HuH-7 (cell line): ENCODE measurements at regions not wholly inside any gene's neighbourhood (a gene's known extent, or its start where the extent isn't known, plus 50 kb on each side); places are given as distances from the start of the nearest gene placed in this dataset.
"Not testable (repeated sequence)": the region's sequence is repeated elsewhere in the genome, so short reads cannot be mapped to it uniquely, and the experiment has no call there.

Source experiments
- DNase-seq: peaks from one replicate; pipeline ENCODE4 v3.0.0; 2011; ENCODE audit warnings: low spot score

DNA sequence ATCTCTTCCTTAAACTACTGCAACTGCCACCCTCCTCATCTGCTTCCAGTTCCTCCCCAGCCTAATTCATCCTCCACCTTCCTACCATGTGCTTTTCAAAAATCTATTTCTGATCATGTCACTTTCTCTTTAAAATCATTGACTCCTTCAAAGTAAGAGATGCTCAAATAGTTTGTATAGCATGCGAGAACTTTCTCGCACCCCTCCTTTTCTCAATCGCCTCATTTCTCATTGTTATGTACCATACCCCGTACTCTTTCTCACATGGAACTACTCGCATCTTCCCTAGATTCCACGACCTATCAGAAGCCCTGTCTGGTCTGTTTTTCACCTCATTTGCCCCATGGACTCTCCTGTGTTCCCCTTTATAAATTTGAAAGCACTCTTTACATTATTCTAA is 238.2 kb downstream of the NRIP1 start:
- no peak for DNase-seq

DNA sequence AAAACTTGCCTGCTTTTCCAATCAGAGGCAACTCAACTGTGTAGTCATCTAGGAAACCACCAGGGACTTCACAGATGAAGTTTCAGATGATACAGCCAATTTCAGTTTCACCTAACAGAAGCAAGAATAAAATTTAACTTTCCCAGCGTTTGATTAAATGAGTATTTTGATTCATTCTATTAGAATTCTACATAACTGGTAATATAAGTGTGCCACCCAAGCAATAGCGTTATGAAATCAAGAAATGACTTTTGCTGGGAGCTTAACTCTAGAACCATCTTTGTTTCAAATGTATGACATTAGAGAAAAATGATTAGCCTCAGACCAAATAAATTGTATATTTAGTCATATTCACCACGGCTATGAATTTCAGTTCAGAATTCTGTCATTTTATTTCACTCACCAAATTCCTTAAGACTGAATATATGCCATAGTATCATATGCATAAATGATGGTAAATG is 239.3 kb downstream of the NRIP1 start:
- DNase-seq: no peak

DNA sequence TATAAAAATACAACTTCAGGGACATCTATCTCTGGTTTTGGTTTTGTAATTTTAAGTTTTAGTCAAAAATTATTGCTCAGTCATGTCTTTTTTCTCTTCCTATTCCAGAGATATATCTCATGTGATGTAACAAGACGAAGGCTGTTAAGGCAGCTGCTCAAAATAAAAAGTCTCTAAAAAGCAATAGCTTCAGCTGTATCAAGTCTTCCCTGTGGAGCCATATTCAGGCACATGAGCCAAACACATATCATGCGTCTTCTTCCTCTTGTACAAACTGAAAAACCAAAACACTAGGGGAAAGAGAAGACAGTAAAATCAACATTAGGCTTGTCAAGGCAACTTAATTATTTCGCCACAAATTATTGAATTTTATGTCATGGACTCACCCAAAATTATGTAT is 240.7 kb downstream of the NRIP1 start:
- no peak for DNase-seq

DNA sequence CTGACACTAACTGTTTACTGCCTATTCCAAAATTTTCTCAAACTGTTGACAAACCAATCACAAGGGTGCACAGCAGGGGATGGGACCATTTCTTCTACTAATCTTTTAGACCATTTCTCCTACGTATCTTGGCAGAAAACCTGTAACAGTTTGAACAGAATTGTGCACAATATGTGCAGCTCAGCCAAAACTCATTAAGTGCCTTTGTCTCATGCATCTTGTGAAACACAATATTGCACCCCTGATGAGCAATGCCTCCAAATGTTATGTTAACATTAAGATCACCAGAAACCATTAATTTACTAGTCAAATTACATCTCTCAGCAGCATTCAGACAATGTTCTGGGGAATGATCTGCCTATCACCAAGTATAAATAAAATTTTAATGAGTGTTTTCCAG is 247.5 kb downstream of the NRIP1 start:
- no peak for DNase-seq

DNA sequence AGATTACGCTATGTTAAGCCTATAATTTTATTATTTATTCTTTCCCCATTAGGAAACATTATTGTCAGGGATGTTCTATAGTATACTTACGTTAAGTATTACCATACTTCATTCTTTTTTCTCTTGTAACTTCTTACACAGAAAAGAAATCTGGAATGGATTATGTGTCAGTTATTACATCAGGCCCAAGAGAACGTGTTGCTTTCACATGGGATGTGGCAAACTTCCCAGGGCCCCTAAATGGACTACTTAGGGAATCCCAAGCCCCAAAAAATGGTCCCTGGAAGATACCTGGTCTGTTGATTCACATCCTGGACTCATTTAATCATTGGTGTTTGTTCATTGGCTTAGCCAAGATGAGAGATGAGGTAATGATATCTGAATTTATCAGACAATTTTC is 249.8 kb downstream of the NRIP1 start:
- no peak for DNase-seq

DNA sequence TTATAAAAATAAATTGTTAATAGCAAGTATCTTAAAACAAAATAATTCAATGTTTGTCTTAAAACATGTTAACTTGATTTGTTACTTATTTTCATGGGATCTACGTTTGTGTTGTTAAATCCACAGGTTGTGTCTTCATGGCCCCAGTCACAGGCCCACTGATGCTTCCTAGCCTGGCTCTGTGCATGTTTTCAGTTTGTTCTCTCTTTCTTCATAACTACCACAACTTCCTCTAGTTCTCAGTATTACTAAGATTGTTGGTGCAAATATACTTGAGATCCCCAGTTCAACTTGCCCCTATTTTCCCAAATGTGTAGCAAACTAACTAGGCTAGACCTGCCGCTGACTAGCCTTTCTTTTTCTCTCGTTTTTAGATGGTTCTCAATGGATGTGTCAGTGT is 250.5 kb downstream of the NRIP1 start:
- DNase-seq: no peak

DNA sequence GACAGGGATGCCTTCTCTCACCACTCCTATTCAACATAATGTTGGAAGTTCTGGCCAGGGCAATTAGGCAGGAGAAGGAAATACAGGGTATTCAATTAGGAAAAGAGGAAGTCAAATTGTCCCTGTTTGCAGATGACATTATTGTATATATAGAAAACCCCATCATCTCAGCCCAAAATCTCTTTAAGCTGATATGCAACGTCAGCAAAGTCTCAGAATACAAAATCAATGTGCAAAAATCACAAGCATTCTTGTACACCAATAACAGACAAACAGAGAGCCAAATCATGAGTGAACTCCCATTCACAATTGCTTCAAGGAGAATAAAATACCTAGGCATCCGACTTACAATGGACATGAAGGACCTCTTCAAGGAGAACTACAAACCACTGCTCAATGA is 258.1 kb upstream of the SAMSN1 start:
- DNase-seq: not testable (repeated sequence)

DNA sequence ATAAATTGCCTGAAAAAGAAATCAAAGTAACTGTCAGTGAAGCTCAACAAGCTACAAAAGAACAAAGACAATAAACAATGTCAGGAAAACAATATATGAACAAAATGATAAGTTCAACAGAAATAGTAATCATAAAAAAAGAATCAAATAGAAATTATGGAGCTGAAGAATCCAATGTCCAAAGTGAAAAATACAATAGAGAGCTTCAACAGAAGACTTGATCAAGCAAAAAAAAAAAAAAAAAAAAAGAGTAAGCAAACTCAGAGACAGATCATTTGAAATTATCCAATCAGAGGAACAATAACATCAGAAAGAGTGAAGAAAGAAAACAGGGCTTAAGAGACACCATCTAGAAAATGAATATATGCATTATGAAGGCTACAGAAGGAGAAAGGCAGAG is 251.4 kb upstream of the SAMSN1 start:
- DNase-seq: no peak

DNA sequence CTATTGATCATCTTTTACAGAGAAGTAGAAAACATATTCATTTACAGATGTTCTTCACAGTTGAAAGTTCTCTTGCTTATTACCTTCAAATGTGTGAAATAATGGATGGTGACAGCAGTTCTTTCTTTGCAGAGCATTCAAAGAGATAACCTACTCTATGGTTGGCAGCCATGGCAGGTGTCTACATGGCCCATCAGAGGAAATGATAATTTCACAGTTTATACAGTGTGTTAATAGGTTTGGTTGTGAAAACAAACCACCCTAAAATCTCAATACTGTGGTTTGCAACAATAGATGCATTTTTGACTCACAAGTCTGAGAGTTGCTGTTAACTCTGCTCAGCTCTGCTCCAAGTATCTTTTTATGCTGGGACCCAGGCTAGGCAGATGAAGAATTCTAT is 241.2 kb upstream of the SAMSN1 start:
- DNase-seq: no peak

DNA sequence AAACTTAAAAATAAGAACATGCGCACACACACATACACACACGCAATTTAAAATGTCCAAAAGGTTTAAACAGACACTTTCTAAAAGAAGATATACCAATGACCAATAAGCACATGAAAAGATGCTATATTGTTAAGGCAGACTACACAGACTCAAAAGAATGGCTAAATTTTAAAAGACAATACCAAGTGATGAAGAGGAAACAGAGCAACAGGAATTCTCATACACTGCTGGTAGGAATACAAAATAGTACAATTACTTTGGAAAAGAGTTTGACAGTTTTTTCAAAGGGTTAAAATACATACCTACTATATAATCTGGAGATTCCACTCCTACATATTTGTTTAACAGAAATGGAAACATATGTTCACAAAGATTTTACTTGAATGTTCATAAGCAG is 239.6 kb upstream of the SAMSN1 start:
- no peak for DNase-seq

DNA sequence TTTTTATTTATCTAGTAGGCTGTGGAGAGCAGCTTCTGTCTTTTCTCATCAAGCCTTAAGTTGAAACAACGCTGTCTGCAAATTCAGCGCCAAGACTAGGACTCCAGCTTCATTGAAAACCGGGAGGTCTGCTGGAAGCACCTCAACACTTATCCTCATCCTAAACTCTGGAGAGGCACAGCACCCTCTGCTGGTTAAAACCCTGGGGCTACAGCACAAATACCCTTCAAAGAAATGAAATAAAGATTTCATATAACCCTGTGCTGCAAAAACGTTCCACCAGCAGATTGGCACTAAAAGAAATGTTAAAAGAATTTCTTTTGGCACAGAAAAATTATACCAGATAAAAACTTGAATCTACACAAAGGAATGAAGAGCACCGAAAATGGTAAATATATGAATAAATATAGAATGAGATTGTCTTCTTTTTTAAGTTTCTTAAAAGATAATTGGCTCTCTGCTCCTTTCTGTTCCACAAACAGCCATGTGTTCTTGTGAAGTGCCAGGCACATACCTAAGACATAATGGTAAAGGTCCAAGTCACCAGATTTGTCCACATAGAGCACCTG is 227.7 kb upstream of the SAMSN1 start:
- peak; percentile 28 for DNase-seq

DNA sequence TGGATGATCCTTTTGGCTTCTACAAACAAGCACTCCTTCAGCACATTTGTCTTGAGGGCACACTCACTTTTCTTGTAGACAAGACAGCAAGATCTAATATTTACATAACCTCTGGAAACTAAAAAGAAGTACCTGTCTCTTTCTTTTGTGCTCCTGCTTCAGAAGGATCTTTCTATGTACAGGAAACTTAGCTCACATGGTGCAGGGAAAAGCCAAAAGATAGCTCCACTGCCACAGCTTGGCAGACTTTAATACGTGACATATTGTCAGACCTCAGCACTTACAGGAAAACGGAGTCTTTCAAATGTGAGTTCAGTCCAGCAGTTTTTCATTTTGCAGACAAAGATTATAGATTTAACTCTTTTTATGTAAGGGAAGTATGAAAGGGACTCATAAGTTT is 225.5 kb upstream of the SAMSN1 start:
- no peak for DNase-seq

DNA sequence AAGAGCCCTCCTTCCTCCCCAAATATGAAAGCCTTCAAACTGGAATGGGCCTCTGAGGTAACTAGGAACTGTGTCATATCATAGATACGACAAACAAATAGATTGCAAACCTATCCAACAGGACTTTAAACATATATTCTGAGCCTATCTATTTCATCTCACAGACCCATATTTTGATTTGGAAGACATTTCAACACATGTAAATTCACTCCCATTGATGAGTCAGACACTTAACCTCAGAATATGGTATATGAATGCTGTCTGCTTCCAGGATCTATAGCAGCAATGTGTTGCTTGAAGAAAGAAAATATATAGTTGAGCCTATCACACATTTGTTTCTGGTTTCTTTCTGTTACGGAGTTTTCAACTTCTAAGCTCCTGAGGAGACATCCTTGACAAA is 221.9 kb upstream of the SAMSN1 start:
- DNase-seq: no peak

DNA sequence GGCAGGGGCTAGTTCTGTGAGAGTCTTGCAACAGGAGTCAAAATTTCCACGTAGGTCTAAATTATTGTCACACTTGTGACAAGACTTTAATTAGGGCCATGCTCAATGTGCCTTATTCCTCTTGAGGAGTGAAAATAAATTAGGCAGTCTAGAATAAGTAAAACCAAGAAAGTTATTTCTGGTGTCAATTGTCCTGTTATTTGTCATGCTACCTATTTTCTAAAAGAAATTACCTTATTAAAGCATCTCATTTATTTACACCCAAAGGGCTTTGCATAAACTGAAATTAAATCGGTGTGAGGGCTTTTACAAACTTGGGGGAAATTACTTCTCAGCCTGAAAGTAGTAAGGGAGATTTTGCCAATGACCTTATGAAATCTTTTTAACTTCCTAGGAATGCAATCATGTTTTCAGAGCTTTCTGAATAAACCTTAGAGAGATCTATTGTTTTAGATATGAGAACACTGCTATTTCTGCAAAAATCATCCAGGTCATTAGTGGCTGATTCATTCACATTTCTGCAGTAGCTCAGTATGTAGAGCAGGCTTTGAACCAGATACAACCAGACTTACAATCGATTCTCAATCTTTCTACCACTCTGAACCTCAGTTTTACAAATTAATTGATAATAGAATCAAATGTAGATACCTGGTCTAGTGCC is 221.2 kb upstream of the SAMSN1 start:
- DNase-seq: no peak

DNA sequence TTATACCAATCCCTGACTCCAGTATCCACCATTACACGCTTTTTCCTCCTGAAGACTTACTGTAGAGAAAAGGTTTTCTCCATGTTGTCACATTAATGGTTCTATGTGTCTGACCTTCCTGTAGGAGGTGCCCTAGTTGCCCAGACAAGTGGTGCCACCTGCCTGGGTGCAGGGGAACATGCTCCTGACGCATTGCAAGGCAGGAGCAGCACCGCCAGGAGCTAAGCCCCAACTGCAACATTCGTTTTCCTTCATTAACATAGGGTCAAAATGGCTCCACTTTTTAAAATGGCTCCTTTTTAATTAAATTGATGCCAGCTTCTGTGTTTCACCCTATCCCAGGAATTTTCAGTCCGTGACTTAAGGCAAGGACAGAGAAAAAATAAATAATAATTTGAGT is 220.1 kb upstream of the SAMSN1 start:
- DNase-seq: no peak

DNA sequence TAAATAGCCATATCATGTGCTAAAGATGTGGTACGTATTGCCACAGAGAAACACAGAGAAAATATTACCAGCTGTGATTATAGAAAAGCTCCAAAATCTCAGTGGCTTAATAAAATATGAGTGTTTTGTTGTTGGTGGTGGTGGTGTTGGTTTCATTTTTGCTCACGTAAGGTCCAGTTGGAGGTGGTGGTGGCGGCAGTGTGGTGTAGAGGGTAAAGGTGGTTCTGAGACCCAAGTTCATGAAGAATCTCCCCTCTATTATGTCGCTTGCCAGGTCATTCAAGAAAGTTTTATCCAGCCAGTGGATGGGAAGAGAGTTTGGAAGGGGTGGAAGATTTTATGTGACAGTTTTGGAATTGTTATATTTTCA is 217.6 kb upstream of the SAMSN1 start:
- DNase-seq: no peak

DNA sequence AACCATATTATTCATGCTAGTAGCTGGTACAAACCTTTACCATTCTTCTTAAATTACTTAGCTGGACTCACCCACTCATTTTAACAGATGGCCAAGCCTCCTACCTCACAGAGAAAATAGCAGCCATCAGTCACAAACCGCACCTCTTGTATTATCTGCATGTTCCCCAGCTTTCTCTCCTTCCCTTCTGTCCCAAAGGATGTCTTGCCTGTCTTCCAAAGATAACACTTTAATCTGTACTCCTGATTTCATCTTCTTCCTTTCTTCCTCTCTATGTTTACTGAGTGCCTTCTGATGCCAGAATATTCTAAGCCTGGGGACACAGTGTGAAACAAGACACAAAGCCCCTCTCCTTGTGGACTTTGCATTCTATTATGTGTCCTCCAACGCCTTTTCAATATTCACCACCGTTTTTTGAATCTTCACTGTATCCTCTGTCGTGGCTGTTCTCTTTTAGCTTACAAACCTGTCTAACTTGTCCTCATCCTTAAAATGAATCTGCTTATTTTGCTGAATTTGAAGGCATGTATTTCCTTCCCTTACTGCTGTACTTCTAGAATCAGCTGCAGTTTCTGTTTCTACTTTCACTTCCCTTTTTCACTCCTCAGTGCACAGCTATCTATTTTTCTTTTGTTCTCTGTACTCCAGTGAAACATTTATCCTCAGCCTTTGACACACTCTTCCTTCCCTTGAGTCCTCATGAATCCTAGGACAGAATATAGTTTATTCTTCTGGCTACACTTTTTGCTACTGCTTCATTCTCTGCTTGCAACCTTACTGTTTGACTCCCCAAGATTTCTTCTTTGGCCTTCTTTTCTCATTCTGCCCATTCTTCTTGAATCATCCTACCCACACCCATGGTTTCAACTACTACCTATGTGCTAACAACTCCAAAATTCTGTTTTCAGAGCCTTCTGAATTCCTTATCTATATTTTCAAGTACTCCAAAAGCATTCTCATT is 216.9 kb upstream of the SAMSN1 start:
- DNase-seq: no peak

DNA sequence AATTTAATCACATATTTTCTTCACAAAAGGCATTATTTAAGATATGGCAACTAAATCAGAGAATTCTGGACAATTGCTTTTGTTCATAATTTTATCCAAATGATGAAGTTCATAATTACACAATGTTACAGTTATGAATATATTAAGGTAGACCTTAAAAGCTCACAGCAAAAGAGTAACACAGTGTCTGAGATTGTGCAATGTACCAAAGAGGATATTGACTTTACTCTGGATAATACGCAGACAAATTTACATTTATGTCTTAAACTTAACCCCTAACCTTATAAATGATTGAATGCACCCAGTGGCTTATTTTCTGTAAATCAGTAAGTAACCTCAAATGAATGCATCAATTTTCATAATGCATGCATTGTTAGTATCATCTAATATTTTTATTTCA is 216.2 kb upstream of the SAMSN1 start:
- DNase-seq: no peak

DNA sequence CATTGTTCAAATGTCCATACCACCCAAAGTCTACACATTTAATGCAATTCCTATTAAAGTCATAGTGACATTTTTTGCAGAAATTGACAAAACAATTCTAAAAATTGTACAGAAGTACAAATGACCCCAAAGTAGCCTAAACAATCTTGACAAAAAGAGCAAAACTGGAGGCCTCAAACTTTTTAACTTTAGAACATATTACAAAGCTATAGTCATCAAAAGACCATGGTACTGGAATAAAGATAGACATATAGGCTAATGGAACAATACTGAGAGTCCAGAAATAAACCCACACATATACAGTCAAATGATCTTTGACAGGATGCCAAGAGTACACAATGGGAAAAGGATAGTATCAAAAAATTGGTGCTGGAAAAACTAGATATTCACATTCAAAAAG is 213.2 kb upstream of the SAMSN1 start:
- DNase-seq: no peak

DNA sequence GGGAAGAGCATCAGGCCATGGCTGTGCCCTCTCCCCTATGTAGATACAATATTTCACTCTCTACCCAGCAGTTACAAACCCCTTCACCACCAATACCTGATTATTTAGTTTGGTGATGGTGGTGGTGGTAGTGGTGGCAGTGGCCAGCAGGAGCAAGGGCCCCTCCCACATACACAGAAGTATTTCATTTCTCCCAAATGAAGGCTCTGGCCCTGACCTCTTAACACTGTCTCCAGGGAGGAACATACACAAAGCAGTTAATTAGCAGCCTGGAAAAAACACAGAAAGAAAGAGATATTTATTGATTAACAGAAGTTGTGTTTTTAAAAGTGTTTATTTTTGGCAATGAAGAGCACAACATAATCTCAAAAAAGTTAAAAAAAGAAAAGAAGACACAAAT is 212.7 kb upstream of the SAMSN1 start:
- no peak for DNase-seq

DNA sequence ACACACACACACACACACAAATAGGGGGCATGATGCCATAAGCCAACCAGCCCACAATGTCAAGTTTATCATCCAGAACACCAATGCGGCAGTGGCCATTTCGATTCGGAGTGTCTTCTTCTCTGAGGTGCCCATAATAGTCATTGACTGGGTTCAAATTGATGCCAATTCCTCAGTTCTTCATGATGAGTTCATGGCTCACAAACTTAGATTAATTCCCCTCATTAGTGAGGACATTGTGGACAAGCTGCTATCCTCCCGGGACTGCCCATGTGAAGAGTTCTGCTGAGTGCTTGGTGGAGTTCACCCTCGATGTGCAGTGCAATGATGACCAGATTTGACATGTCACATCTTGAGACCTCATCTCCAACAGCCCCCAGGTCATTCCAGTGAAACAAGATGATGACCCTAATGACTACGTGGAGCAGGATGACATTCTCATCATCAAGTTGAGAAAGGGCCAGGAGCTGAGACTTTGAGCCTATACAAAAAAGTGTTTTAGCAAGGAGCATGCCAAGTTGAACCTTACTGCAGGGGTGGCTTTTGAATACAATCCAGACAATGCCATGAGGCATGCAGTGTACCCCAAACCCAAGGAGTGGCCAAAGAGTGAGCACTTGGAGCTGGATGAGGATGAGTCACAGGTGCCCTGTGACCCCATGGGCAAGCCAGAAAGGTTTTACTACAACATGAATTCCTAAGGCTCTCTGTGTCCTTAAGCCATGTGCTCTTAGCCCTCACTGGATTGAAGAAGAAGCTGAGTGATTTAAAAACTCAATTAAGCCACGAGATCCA is 211.6 kb upstream of the SAMSN1 start:
- DNase-seq: no peak

DNA sequence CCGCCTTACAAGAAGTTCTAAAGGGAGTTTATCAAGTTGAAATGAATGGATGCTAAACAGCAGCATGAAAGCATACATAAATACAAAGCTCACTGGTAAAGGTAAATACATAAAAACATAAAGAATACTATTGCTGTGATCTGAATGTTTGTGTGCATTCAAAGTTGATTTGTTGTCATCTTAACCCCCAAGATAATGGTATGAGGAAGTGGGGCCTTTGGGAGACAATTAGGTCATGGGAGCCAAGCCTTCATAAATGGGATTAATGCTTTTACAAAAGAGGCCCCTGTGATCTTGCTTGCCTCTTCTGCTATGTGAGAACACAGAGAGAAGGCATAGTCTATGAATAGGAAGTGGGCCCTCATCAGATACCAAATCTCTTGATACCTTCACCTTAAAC is 209.0 kb upstream of the SAMSN1 start:
- no peak for DNase-seq
